DND-41 (cell line): ENCODE measurements at regions not wholly inside any gene's neighbourhood (a gene's known extent, or its start where the extent isn't known, plus 50 kb on each side); places are given as distances from the start of the nearest gene placed in this dataset.

ENCODE experiments used
- ATAC-seq: fragments of 200-7000 bp; cut with Tn5 transposase; 3 replicates; pipeline ENCODE4 v1.9.1; 2021; ENCODE audit warnings: low read depth; ENCODE audit not compliant: insufficient read depth
- DNase-seq: peaks from one replicate; pipeline ENCODE4 v3.0.0-alpha.2; 2020
- H2AFZ ChIP-seq: 2 replicates; pipeline ENCODE4 v1.6.0; 2012; ENCODE audit warnings: low read depth, low read length
- H3K27ac ChIP-seq: 2 replicates; pipeline ENCODE4 v1.5.1; 2012; ENCODE audit warnings: low read length, inconsistent platforms
- H3K27me3 ChIP-seq: fragments of 200-600 bp; sonication (generic); 2 replicates; pipeline ENCODE4 v1.6.0; 2012; ENCODE audit warnings: low read length, mild to moderate bottlenecking, inconsistent platforms; ENCODE audit not compliant: insufficient read depth, poor library complexity
- H3K36me3 ChIP-seq: 2 replicates; pipeline ENCODE4 v1.5.1; 2012; ENCODE audit warnings: low read length, inconsistent platforms; ENCODE audit not compliant: insufficient read depth
- H3K4me1 ChIP-seq: 2 replicates; pipeline ENCODE4 v1.5.1; 2012; ENCODE audit warnings: mild to moderate bottlenecking, low read length; ENCODE audit not compliant: insufficient read depth
- H3K4me2 ChIP-seq: 2 replicates; pipeline ENCODE4 v1.6.0; 2012; ENCODE audit warnings: mild to moderate bottlenecking, moderate library complexity, low read length, inconsistent platforms; ENCODE audit not compliant: insufficient read depth
- H3K4me3 ChIP-seq, 2 experiments: fragments of 200-600 bp in 1 of 2; shearing (Covaris generic) in 1 of 2; 2 replicates each; pipeline ENCODE4 v1.5.1; 2012 to 2016; ENCODE audit warnings: inconsistent platforms in 2 of 2, low read length in 2 of 2, mild to moderate bottlenecking in 2 of 2, low read depth in 1 of 2, moderate library complexity in 1 of 2
- H3K79me2 ChIP-seq: 2 replicates; pipeline ENCODE4 v1.6.0; 2012; ENCODE audit warnings: low read length, inconsistent platforms; ENCODE audit not compliant: insufficient read depth
- H3K9ac ChIP-seq: 2 replicates; pipeline ENCODE4 v1.6.0; 2012; ENCODE audit warnings: low read depth, mild to moderate bottlenecking, inconsistent platforms, low read length, moderate library complexity
- H3K9me3 ChIP-seq: 2 replicates; pipeline ENCODE4 v1.5.1; 2012; ENCODE audit warnings: low read length, moderate library complexity, mild to moderate bottlenecking, inconsistent platforms; ENCODE audit not compliant: insufficient read depth, severe bottlenecking
- H4K20me1 ChIP-seq: 2 replicates; pipeline ENCODE4 v1.6.0; 2012; ENCODE audit warnings: low read length; ENCODE audit not compliant: insufficient read depth
- CTCF ChIP-seq: IDR thresholded peaks from 2 replicates; pipeline ENCODE4 v1.5.1; 2012; ENCODE audit warnings: borderline replicate concordance, low read length, moderate library complexity, mild to moderate bottlenecking; ENCODE audit not compliant: poor library complexity, severe bottlenecking; ENCODE audit errors: extremely low read depth
- EZH2 ChIP-seq: IDR thresholded peaks from 3 replicates; pipeline ENCODE4 v1.6.1; 2012; ENCODE audit warnings: borderline replicate concordance, low read depth, mild to moderate bottlenecking, moderate library complexity, low read length, inconsistent platforms; ENCODE audit not compliant: severe bottlenecking

GRCh38 chr22:27540656-27541396 lies 260.7 kb downstream of the MN1 start:
- no peak overlapping the region for H3K27ac ChIP-seq
- ATAC-seq (no peak), DNase-seq (no peak)
- no peaks in the 10 kb centered on the region for H3K36me3 ChIP-seq
- no peak overlapping the region for H3K9ac ChIP-seq
- TF ChIP-seq CTCF (no peak), EZH2 (no peak)
- H4K20me1 ChIP-seq = no peaks in the 10 kb centered on the region; the same call in 1 of the 2 replicates
- H2AFZ ChIP-seq = no peak overlapping the region
- H3K9me3 ChIP-seq = no peaks in the 10 kb centered on the region
- no peak overlapping the region for H3K4me2 ChIP-seq
- H3K4me3 ChIP-seq = no peak overlapping the region
- no peaks in the 10 kb centered on the region for H3K79me2 ChIP-seq
- H3K27me3 ChIP-seq = no peaks in the 10 kb centered on the region
- no peaks in the 10 kb centered on the region for H3K4me1 ChIP-seq

- Histone ChIP-seq H3K4me1 (no peaks in the 10 kb centered on the region), H3K9me3 (no peaks in the 10 kb centered on the region), H3K27ac (no peak overlapping the region), H3K4me2 (no peak overlapping the region), H4K20me1 (no peaks in the 10 kb centered on the region; the same call in 1 of the 2 replicates), H3K79me2 (no peaks in the 10 kb centered on the region), H3K27me3 (no peaks in the 10 kb centered on the region), H3K36me3 (no peaks in the 10 kb centered on the region), H2AFZ (no peak overlapping the region), H3K9ac (no peak overlapping the region), H3K4me3 (no peak overlapping the region)
- ATAC-seq (no peak), DNase-seq (no peak)
- TF ChIP-seq EZH2 (no peak), CTCF (no peak)
Measured at GRCh38 chr22:27541836-27542235, 259.7 kb downstream of the MN1 start.

- Histone ChIP-seq H2AFZ (no peak overlapping the region), H3K36me3 (no peaks in the 10 kb centered on the region), H3K4me2 (no peak overlapping the region), H3K9ac (no peak overlapping the region), H3K4me3 (no peak overlapping the region), H4K20me1 (no peaks in the 10 kb centered on the region; the same call in 1 of the 2 replicates), H3K27me3 (no peaks in the 10 kb centered on the region), H3K4me1 (no peaks in the 10 kb centered on the region), H3K9me3 (no peaks in the 10 kb centered on the region), H3K79me2 (no peaks in the 10 kb centered on the region), H3K27ac (no peak overlapping the region)
- TF ChIP-seq CTCF = no peak
- TF ChIP-seq EZH2 = no peak
- no peak for DNase-seq
- ATAC-seq = no peak
Measured at GRCh38 chr22:27542602-27543001, 259.0 kb downstream of the MN1 start.
